G401 (cell line): ENCODE measurements at regions not wholly inside any gene's neighbourhood (a gene's known extent, or its start where the extent isn't known, plus 50 kb on each side); places are given as distances from the start of the nearest gene placed in this dataset.

ENCODE experiments used
- DNase-seq: peaks from one replicate; pipeline ENCODE4 v3.0.0-alpha.2; 2015; ENCODE audit warnings: low spot score
- in situ Hi-C: cut with HindIII; loops from 2 replicates; pipeline ENCODE4 v1.10.0; 2016; ENCODE audit warnings: low sequenced_read_pairs, mixed read lengths

DNA sequence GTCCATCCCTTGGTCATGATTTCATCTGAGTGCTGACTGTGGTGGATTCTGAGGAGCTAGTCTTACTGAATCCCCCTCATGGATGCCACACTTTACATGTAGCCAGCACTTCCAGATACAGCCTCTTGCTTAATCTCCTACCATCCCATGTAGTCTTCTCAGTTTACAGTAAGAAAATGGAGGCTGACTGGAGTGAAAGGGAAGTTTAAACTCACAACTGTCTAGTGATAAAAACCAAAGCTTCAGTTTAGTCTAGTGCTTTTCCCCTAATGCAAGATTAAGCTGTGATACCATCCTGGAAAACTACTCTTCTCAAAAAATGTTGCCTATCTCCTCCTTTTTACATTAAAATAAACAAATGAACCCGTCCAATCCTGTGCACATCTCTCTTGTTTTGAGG, 146.8 kb upstream of the HES1 start:
- in situ Hi-C loops: loop anchor here (10.0 kb wide), 1 partner anchor 146 kb away; the partner anchor contains the start of gene HES1
- DNase-seq: no peak

DNA sequence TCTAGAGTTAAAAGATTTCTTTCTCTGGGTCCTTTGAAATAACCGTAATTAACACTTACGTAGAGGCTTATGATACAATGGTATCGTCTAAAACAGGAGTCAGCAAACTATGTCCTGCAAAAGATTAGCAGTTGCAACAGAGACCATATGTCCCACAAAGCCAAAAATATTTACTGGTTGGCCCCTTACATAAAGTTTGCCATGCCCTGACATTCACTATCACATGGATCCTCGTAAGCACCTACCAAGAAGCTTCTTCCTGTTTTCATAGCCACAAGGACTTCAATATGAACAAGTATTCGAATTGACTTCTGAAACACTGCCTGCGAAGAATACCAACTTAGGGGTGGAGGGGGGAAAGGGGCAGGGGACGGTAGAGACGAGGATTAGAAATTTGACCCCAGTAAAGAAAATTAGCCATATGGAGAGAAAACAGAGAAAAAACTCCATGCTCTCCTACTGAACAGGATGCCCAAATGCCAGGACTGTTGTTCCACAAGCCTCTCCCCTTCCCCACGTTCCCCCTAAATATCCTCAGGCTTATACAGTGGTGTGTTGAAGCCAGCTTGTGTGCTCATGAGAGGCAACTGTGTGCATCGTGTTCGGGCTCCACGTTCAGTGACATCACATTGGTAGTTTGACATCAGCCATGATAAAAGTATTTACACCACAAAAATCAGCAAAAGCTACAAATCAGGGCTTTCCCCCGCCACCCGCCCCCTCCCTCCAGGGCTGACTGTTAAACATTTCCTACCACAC, 144.1 kb upstream of the HES1 start:
- no peak for DNase-seq
- in situ Hi-C loops: no loop called here

DNA sequence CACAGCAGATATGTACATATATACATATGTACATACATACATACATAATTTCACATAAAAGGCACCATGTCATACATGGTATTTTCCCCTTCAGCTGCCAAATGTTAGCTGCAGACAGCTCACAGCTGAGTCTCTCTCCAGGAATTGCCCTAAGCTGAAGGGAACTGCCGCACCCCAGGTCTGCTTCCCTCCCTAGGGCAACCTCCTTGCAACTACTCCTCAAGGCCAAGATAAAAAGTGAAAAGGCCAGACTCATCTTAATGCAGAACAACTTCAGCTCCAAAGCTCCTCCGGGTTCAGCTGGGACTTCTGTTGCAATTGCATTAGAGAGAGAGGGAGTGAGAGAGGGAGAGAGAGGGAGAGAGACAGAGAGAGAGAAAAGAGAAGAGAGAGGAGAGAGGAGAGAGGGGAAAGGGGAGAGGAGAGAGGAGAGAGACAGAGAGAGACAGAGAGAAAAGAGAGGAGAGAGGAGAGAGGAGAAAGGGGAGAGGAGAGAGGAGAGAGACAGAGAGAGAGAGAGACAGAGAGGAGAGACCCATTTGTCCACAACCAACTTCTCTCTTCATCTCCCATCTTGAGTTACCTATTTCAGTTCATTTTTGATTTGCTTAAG, 143.4 kb upstream of the HES1 start:
- in situ Hi-C loops: no loop called here
- DNase-seq: no peak

DNA sequence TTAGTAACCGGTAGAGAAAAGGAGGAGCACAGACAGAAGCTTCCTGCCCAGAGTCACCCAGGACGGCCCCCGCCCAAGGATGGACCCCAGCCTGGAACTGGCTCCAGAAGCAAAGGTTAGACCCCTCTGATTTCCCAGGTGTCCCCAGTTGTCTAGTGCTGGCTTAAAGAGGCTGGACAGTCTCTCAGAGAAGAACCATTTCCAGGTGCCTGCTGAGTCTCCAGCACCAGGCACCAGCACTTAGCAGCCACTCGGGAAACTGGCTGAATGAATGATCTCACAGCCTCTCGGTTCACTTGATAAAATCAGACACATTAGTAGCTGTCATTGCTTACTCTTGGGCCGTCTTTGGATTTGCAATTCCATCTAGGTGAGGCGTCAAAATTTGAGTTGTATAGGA, 139.7 kb upstream of the HES1 start:
- in situ Hi-C loops: no loop called here
- DNase-seq: no peak

DNA sequence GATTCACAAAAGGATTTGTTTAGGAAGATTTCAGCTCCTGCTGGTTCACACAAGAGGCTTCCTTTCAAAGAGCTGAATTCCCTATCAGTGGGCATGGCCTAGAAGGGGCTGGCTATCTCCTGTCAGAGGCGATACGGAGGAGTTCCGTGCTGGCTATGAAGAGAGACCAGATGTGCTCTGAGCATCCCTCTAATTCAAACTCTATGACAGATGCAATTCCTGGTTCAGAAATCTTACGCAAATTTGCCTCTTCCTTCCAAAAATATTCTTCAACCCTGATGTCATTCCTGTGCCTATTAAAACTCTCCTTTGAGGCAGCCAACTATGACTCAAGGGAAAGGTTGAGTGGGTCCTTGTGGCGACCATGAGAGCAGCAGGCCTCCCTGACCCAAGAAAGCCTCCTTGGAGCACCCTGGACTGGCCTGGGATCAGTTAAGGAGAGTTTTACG, 139.3 kb upstream of the HES1 start:
- DNase-seq: no peak
- in situ Hi-C loops: no loop called here

DNA sequence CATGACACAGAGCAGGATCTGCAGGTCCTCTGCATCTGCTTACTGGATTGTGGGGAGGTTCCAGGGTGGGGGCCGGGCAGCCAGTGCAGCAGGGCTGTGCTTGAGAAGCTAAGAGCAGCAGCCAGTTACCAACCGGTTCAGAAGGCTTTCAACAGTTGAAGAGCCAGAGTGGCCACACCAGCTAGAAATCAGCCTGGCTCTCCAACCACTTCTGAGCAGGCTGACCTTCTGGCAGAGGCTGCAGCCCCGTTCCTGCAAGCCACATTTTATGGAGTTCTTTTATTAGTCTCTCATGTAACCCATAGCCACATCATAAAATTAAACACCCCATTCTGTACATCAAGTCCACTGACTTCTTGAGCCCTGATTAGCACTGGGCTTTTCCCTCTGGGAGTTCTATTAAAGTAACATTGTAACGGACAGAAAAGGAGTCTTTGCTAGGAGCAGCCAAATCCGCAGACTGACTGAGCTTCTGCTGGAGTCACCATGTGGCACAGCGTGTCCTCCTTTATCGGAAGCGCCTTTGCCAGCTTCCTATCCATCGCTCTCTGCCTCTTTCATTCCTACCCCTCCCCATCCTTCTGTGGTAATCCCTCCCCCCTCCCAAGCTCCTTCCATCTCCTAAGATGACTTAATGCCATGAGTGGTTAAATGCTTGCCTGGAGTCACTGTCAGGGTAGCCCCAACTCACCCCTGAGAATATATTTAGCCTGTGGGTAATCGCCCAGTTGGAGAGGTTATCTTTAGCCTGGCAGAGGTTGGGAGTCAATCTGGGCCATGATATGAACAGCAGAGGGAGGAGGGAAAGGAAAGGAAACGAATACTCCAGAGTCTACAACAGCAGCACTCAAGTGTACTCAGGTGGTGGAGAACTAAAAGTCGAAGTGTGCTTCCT, 138.5 kb upstream of the HES1 start:
- DNase-seq: no peak
- in situ Hi-C loops: no loop called here

DNA sequence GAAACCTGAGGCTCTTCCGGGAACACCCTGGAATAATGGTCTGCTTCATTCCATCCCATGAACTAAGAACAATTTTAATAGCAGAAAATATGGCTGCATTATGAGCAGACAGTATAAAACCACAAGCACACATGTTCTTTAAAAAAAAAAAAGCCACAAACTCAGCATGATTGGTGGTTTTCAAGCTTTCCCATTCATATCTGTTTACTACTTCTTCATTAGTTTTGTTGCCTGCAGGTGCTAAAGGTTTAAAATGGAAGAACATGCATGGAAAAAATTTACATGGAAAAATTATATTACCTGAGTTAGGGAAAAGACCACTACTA, 137.9 kb upstream of the HES1 start:
- in situ Hi-C loops: no loop called here
- no peak for DNase-seq

DNA sequence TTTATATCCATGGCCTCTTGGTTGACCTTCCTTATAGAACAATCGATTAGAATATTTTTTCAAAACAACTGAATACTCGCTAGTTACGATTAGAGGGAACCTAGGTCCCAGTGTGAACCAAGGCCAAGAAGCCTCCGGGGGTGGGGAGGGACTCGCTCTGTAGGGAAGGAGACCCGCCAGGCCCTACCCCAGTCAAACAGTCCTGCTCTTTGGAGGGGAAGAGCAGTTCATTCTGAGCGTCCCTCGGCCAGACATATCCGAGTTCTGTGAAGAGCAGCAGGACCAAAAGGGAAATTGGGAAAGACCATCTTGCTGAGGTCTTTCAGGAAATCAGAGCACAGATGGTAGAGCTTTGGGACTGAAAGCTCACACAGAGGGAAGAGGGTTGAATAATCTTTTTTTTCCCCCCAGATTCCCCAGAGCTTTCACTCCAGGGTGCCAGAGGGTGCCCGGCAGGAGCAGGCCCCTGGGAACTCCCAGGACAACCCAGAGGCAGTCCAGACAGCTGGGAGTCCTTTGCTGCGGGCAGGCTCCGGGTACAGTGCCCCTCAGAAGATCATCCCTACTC, 137.2 kb upstream of the HES1 start:
- in situ Hi-C loops: no loop called here
- no peak for DNase-seq

DNA sequence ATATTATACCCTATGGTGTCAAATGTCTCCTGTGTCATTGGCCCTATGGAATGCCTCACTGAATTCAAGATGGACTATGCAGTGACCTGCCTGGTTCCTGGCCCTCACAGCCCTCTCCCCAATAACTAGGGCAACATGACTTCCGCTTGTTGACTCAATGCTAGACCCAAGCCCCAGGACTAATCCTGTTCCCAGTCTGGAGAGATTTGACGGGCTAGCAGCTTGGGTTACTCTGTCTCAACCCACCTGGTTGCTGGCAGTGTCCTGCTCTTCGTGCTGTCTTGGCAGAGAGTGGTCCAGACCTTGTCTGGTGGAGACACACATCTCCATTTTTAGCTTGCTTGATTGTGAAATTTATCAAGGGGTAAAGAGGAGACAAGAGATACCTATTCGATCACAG, 135.8 kb upstream of the HES1 start:
- in situ Hi-C loops: no loop called here
- no peak for DNase-seq

DNA sequence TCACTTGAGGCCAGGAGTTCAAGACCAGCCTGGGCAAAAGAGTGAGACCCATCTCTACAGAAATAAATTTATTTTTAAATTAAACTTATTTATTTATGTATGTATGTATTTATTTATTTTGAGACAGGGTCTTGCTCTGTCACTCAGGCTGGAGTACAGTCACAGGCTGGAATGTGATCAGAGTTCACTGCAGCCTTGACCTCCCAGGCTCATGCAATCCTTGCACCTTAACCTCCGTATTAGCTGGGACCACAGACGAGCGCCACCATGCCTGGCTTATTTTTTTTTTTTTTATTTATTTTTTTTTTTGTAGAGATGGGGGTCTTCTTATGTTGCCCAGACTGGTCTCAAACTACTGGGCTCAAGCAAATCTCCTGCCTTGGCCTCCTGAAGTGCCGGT, 135.2 kb upstream of the HES1 start:
- no peak for DNase-seq
- in situ Hi-C loops: no loop called here

DNA sequence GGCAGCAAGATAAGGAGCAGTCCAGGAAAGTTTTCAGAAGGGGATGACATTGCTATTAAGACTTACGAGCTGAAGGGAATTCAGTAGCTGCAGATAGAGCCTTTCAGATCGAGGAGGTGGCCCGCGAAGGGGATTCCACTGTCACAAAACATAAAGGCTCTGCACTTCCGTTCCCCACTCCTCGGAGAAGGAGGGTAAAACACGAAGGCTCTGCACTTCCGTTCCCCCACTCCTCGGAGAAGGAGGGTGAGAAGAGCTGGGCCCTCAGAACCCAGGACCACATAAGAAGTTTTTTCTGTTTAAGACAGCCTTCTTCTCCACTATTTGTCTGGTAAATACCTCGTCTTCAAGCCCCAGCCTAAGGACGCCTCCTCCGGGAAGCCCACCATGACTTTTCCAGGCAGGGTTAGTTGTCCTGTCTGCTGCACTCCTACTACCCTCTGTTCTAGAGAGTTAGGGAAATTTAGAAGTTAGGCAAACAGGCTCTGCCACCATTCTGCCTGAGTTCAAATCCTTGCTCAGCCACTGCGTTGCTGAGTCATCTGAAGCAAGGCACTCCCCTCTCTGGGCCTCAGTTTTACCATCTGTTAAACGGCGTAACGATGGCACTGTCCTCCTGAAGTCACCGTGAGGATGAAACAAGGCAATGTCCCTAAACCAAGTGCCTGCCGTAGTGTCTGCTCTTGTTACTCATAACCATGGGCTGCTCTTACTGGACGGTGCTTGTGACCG, 134.1 kb upstream of the HES1 start:
- in situ Hi-C loops: no loop called here
- DNase-seq: no peak

DNA sequence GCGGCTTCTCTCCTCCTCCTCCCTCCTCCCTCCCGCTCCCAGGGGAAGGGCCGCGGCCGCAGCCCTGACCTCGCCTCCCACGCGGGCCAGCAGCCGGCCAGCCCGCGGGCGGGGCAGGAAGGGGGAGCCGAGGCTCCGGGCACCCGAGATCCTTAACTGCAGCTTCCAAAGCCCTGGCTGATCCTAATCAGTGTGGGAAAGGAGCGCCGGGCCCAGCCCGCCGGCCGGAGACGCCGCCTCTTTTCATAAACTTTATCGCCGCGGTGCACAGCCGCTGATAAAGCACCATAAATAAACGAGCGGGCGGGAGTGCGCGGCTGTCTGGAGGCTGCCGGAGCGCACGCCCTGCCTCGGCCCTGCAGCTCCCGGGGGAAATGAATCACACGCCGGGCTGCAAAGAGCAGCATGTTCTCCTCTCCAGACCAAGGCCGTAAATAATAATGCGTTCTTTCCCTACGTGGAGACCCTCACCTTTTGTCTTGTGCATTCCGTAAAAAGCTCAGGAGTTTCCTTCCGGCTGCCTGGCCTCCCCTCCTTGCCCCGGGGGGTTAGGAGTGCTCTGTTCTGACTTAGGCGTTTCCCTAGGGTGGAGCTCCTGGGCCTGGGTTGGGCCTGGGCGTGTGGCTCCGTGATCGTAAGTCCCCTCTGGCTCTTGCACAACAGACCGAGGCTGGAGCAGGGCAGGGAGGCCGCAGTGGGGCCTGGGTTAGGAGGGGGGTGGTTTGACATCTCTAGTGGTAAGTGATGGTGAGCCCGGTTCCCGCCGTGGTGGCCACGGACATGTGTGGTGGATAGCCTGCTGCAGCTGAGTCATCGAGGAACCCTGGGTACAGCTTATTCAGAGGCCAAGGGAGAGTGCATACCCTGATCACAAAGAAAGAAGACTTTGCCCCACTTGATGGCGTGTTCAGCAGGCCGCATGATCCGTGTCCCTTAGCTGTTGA, 132.6 kb upstream of the HES1 start:
- DNase-seq: no peak
- in situ Hi-C loops: no loop called here

DNA sequence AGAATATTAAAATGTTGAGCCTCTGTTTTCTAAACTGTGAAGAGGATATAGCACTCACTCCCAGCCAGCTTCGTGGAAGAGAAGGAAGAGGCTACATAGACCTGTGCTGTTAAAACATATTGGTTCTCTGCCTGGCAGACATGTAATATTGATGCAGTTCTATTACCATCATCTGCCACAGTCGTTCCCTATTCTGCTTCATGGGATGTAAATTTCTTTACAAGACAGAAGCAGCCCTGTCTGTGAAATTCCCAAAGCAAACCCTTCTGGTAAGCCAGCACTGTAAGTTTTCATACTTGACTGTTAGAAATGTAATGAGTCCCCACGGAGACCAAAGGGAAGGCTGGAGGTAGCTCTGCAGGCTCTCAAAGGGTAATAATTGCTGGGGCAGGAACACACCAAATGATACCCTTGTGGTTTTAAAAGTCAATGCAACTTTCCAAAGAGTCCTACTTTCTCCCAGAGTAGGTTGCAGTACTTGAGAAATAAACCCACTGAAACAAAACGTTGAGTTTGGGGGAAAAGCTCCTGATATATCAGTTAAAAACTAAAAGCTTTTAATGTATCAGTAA, 129.9 kb upstream of the HES1 start:
- DNase-seq: no peak
- in situ Hi-C loops: no loop called here

DNA sequence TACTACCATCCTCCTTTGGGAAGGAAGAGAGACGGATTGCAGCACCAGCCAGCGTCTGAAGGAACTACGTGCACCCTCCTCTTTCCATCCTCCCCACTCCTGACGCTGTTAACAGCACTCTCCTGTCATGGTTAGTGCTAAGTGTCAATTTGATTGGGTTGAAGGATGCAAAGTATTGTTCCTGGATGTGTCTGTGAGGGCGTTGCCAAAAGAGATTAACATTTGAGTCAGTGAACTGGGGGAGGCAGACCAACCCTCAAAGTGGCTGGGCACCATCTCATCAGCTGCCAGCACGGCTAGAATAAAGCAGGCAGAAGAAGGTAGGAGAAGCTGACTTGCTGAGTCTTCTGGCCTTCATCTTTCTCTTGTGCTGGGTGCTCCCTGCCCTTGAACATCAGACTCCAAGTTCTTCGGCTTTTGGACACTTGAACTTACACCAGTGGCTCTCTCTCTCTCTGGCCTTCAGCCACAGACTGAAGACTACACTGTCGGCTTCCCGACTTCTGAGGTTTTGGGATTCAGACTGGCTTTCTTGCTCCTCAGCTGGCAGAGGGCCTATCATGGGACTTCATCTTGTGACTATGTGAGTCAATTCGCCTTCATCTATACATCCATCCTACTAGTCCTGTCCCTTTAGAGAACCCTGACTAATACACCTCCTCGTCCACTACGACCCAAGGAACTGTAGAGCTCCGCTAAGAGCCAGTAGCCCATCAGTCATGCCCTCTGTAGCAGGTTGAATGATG, 128.2 kb upstream of the HES1 start:
- DNase-seq: no peak
- in situ Hi-C loops: no loop called here

DNA sequence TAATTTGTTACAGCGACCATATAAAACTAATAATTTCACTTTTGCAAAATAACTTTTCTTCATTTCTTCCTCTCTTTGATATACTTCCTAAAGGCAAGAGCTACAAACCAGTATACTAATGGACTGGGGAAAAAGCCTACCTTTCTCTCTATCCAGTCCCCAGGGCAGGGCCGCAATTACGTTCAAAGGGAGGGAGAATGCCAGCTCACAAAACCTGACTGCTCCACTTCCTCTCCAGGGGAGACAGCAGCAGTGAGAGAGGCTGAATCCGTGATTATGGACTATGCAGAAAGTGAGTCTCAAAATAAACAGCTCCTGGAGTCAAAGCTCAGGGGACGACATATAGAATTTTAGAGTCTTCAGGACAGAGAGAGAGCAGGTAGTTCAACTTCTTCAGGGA, 126.9 kb upstream of the HES1 start:
- in situ Hi-C loops: no loop called here

DNA sequence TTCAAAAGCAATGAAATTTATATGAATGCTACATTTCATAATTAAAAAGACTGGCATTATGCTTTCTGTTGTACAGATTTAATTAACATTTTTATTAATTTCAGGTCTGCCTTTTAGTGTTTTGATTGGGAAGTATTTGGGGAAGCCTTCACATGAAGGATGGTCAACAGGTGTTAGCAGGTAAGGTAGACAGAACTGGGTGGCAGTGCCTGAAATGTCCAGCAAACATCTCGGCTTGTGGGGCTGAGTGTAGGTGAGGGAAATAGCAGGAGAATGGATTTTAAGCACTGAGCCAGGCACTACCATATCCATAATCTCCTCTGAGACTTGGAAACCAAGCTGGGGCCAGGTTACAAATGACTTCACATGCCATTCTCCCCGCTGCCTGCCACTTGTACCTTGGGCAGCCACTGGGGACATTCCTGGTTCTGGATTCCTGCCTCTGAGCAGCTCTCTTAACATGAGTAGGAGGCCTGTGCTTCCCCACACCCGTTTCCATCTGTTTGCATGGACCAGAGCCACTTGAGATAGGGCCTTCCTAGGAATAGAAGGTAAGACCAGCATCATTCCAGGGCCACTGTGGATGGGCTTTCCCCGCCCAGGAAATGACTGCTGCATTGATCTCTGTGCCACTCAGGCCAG, 125.9 kb upstream of the HES1 start:
- in situ Hi-C loops: no loop called here
- DNase-seq: no peak

More for the DNA sequence above, 126.9 kb upstream of the HES1 start:
- DNase-seq: no peak

DNA sequence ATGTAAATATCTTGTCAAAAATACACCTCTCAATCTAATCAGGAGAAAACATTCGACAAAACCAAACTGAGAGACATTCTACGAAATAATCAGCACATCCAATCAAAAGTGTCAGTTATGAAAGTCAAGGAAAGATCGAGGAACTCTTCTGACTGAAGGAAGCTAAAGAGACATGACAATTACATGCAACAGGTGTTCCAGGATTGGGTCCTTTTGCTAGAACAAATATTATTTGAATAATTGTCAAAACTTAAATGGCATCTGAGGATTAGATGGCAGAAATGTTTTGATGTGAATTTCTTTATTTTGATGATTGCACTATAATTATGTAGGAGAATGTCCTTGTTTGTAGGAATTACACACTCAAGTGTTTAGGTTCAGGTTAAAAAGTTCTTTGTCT, 124.1 kb upstream of the HES1 start:
- no peak for DNase-seq
- in situ Hi-C loops: no loop called here
